HUES6 (cell line): ENCODE measurements at regions not wholly inside any gene's neighbourhood (a gene's known extent, or its start where the extent isn't known, plus 50 kb on each side); places are given as distances from the start of the nearest gene placed in this dataset.

ENCODE experiments used
- H3K27ac ChIP-seq: 2 replicates; pipeline ENCODE4 v1.7.0; 2013; ENCODE audit warnings: low read depth, mild to moderate bottlenecking, low read length, inconsistent platforms
- H3K27me3 ChIP-seq: 2 replicates; pipeline ENCODE4 v1.6.1; 2013; ENCODE audit warnings: low read length; ENCODE audit not compliant: control insufficient read depth, insufficient read depth
- H3K36me3 ChIP-seq: 2 replicates; pipeline ENCODE4 v1.6.1; 2013; ENCODE audit warnings: low read length; ENCODE audit not compliant: control insufficient read depth, insufficient read depth
- H3K4me1 ChIP-seq: 2 replicates; pipeline ENCODE4 v1.6.1; 2013; ENCODE audit warnings: low read length; ENCODE audit not compliant: control insufficient read depth, insufficient read depth
- H3K4me3 ChIP-seq: 2 replicates; pipeline ENCODE4 v1.5.1; 2013; ENCODE audit warnings: low read depth, low read length
- H3K9ac ChIP-seq: one replicate; pipeline ENCODE4 v1.6.1; 2013; ENCODE audit warnings: mild to moderate bottlenecking, low read length
- H3K9me3 ChIP-seq: 2 replicates; pipeline ENCODE4 v1.6.1; 2013; ENCODE audit warnings: low read depth, low read length; ENCODE audit not compliant: control insufficient read depth, insufficient read depth

DNA sequence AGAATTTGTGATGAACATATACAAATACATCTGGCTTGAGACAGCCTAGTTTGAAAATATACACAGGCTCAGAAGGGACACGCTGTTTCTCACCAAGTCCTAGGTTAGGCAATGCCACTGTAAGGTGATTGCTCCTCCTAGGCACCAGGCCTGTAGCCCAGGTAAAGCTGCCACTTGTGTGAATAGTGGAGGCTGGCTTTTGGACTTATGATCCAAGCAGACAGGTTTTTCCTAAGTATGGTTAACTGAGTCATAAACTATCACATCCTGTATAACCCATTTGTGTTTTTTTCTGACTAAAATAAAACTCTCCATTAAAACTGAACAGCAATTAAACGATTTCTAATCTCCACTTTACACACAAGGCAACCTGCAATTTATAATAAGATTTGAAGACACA is 81.0 kb downstream of the SEMA4F start:
- no peaks in the 10 kb centered on the region for H3K36me3 ChIP-seq
- H3K4me1 ChIP-seq, result peaks cover 10% of the 10 kb centered on the region; the same call in 1 of the 2 replicates
- H3K27ac ChIP-seq, result no peak overlapping the region; the same call in 1 of the 2 replicates
- H3K4me3 ChIP-seq, result no peak overlapping the region
- H3K9ac ChIP-seq, result no peak overlapping the region
- H3K27me3 ChIP-seq, result no peaks in the 10 kb centered on the region
- H3K9me3 ChIP-seq, result peaks cover 5% of the 10 kb centered on the region; the same call in 1 of the 2 replicates

DNA sequence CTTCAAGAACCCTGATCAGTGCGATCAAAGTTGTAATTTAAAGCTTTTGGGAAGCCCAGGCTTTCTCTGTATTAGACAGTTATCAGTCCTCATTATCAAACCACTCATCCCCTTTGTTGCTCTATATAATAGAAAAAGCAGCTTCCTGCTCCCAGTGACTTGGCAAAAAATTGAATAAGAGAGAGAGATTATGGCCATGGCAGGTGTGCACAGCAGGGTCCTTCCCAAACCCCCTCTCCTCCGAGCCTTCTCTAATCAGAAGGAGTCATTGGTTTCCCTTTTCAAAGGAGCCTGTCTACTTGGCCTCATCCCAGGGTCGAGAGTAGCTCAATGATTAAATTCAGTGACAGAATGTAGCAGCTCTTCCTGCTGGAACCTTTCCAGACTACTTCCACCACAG is 81.5 kb downstream of the SEMA4F start:
- Histone ChIP-seq H3K27ac (no peak overlapping the region; the same call in 1 of the 2 replicates), H3K27me3 (no peaks in the 10 kb centered on the region), H3K4me1 (peaks cover 12% of the 10 kb centered on the region), H3K36me3 (no peaks in the 10 kb centered on the region), H3K9me3 (peaks cover 5% of the 10 kb centered on the region; the same call in 1 of the 2 replicates), H3K4me3 (no peak overlapping the region), H3K9ac (no peak overlapping the region)

DNA sequence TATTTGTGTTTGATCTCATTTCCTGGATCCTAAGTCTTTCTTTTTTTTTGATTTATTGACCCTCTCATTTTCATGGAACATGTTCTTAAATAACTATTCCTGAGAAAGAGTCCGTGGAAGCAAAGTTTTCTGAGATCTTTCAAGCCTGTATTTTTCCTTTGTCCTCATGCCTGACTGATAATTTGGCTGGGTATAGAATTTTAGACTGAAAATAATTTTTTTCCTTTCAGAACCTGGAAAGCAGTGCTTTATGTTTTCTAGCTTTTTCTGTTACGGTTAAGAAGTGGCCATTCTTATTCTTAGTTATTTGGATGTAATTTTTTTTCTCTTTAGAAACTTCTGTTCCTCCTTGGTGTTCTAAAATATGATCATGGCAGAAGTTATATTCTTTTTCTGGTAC is 82.5 kb downstream of the SEMA4F start:
- H3K4me3 ChIP-seq, result no peak overlapping the region
- peaks cover 5% of the 10 kb centered on the region; the same call in 1 of the 2 replicates for H3K9me3 ChIP-seq
- no peak overlapping the region for H3K27ac ChIP-seq
- H3K27me3 ChIP-seq, result no peaks in the 10 kb centered on the region
- no peak overlapping the region for H3K9ac ChIP-seq
- peaks cover 20% of the 10 kb centered on the region for H3K4me1 ChIP-seq
- H3K36me3 ChIP-seq, result no peaks in the 10 kb centered on the region

DNA sequence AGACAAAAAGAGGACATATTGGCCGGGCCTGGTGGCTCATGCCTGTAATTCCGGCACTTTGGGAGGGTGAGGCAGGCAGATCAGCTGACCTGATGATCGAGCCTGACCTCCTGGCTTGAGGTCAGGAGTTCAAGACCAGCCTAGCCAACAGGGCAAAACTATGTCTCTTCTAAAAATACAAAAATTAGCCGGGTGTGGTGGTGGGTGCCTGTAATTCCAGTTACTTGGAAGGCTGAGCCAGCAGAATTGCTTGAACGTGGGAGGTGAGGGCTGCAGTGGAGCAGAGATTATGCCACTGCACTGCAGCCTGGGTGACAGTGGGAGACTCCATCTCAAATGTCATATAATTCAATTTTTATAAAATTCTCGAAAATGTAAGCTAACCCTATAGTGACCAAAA is 84.5 kb downstream of the SEMA4F start:
- no peak overlapping the region for H3K27ac ChIP-seq
- no peak overlapping the region for H3K4me3 ChIP-seq
- no peaks in the 10 kb centered on the region for H3K36me3 ChIP-seq
- H3K9me3 ChIP-seq, result peaks cover 5% of the 10 kb centered on the region; the same call in 1 of the 2 replicates
- peaks cover 20% of the 10 kb centered on the region for H3K4me1 ChIP-seq
- no peaks in the 10 kb centered on the region for H3K27me3 ChIP-seq
- H3K9ac ChIP-seq, result no peak overlapping the region

DNA sequence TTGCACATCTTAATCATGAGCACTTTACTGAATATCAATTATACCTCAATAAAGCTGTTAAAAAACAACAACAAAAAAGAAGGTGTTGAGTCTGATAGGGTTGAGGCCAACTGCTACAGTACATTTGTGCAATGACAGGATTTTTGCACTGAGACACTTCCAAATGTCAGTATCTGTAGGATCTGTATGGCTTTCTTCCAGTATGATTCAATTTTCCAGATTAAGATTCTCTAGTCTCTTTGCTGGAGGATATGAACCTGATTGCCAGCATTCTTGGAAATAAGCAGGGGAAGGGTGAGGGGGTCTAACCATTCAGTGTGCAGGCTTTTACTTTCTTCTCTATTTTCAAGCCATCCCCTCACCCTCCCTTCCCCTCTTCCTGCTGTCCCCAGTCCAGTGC is 85.1 kb downstream of the SEMA4F start:
- Histone ChIP-seq H3K9me3 (peaks cover 5% of the 10 kb centered on the region; the same call in 1 of the 2 replicates), H3K27me3 (no peaks in the 10 kb centered on the region), H3K36me3 (no peaks in the 10 kb centered on the region), H3K4me1 (peaks cover 20% of the 10 kb centered on the region), H3K9ac (no peak overlapping the region), H3K4me3 (no peak overlapping the region), H3K27ac (no peak overlapping the region)

DNA sequence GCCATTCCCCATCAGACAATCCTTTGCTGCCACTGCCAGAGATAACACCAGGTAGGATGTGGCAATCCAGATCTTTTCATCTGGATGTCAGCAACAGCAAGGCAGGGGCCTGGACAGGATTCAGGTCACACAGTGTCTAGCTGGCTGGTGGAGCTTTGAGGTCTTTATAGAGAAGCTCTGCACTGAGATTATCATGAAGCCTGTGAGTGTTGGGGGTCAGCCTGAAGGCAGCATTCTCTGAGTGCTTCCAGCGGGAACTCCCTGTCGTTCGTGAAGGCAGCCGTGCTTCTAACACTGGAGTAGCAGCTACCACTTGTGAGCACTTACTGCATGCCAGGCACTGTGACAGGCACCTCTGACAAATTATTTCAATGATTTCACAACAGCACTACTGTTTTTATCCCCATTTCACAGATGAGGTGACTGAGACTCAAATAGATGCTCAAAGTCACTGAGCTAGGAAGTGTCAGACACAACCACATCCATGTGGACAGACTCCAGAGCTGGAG is 85.7 kb downstream of the SEMA4F start:
- H3K9ac ChIP-seq, result no peak overlapping the region
- H3K4me1 ChIP-seq, result peaks cover 20% of the 10 kb centered on the region
- H3K27ac ChIP-seq, result no peak overlapping the region

DNA sequence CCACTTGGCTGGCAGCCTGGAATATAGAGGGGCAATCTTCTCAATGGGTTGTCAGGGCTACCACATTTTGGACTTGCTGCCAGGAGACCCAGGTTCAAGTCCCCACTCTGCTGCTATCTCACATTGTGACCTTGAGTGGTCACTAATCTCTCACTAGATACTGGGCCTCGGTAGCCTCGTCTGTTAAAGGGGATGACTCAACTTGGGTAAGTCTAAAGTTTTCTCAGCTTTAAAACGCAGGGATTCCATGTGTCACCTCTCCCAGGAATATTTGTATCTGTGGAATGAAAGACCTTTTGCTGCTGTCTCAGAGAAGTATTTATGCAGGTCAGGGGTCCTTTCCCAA is 86.3 kb downstream of the SEMA4F start:
- Histone ChIP-seq H3K27ac (no peak overlapping the region), H3K4me3 (no peak overlapping the region), H3K9ac (no peak overlapping the region), H3K27me3 (no peaks in the 10 kb centered on the region), H3K36me3 (no peaks in the 10 kb centered on the region), H3K4me1 (peaks cover 15% of the 10 kb centered on the region), H3K9me3 (peaks cover 5% of the 10 kb centered on the region; the same call in 1 of the 2 replicates)

More for the DNA sequence above, 85.7 kb downstream of the SEMA4F start:
- Histone ChIP-seq H3K4me3 (no peak overlapping the region), H3K27me3 (no peaks in the 10 kb centered on the region), H3K9me3 (peaks cover 5% of the 10 kb centered on the region; the same call in 1 of the 2 replicates), H3K36me3 (no peaks in the 10 kb centered on the region)

DNA sequence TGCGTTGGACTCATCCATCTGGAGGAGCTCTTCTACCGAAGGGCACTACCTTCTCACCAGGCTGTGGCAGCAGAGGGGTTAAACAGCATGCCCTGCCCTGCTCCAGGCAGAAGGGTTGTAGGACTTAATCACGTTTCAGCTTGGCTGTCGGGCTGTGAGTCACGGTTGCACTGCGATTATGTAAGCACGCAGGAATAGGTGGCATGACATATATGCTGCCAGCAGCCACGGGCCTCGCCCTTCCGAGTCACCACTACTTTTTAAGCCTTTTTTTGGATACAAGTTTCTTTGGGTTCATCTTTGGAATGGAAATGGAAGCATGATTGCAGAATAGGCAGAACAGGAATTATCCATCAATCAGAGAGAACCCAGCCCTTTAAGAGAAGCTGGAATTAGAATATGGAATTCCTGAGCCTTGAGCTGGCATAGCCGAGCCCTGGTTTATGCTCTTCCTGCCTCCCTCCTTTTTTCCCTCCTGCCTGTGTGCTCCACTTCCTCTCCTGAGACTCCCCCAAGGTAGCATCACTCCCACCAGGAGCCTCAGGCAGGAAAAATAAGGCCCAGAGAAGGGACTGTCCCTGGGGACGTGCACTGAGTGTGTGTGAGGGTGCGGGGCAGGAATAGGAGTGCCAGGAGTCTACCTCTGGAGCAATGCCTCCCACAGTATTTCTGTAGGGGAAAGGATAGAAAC is 86.8 kb downstream of the SEMA4F start:
- Histone ChIP-seq H3K4me1 (peaks cover 10% of the 10 kb centered on the region), H3K27me3 (no peaks in the 10 kb centered on the region), H3K9ac (no peak overlapping the region), H3K4me3 (no peak overlapping the region), H3K36me3 (no peaks in the 10 kb centered on the region), H3K27ac (no peak overlapping the region), H3K9me3 (peaks cover 5% of the 10 kb centered on the region; the same call in 1 of the 2 replicates)

DNA sequence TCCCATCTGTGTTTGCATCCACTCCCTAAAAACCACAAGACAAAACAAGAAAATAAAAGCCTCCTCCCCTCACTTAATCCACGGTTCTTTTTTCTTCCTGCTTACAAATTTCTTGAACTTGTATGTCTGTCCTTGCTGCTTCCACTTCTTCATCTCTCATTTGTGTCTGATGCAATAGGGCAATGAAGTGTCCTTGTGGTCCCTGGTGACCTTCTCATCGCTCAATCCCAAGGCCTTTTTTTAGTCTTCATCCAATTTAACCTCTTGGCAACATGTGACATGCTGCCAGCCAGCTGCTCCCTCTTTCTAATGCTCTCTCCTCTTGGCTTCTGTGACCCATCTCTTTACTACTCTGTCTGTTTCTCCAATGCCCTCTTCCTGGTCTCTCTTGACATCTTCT is 87.6 kb downstream of the SEMA4F start:
- Histone ChIP-seq H3K4me3 (no peak overlapping the region), H3K9me3 (peaks cover 1% of the 10 kb centered on the region; the same call in 1 of the 2 replicates), H3K27ac (no peak overlapping the region), H3K4me1 (peaks cover 10% of the 10 kb centered on the region), H3K27me3 (no peaks in the 10 kb centered on the region), H3K36me3 (no peaks in the 10 kb centered on the region), H3K9ac (no peak overlapping the region)

DNA sequence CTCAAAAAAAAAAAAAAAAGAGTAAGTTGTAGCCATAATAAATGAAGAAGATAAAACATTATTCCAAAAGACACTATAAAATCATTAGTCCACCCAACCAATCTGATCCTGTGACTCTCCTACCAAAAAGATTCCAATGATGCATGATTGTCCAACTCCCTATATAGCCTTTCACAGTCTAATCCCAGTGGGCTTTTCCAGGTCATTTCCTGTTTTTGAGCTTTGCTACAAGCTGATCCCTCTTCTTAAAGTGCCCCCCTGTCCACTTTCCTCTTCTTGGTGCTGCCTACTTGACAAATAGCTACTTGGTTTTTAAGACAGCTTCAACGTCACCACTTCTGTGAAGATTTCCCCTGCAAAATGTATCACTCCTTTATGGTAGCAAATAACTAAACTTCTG is 88.4 kb downstream of the SEMA4F start:
- no peak overlapping the region for H3K27ac ChIP-seq
- no peaks in the 10 kb centered on the region for H3K27me3 ChIP-seq
- H3K4me3 ChIP-seq, result no peak overlapping the region
- no peak overlapping the region for H3K9ac ChIP-seq
- H3K9me3 ChIP-seq, result no peaks in the 10 kb centered on the region
- H3K36me3 ChIP-seq, result no peaks in the 10 kb centered on the region
- H3K4me1 ChIP-seq, result peaks cover 10% of the 10 kb centered on the region

DNA sequence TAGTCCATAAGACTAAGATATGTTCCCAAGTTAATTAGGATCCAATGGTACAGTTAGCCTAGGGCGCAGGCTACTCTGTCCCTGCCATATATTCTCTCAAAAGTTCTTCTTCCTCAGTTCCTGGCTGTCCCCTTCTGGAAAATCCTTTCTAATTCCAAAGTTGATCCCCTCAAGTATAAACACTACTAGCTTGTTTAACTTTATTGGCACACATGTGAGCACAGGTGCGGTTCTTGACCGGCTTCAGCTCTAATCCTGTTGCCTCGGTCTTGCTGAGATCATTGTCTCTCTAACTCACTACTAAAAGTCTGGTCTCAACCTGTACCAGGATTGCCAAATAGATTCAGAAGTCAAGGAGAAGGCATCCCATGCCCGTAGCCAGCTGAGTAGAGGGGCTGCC is 89.0 kb downstream of the SEMA4F start:
- Histone ChIP-seq H3K9me3 (no peaks in the 10 kb centered on the region), H3K27me3 (no peaks in the 10 kb centered on the region), H3K9ac (no peak overlapping the region), H3K4me1 (peaks cover 10% of the 10 kb centered on the region), H3K36me3 (no peaks in the 10 kb centered on the region), H3K4me3 (no peak overlapping the region), H3K27ac (no peak overlapping the region)
